CD4-positive, alpha-beta T cell treated with Interleukin-12 subunit alpha and Interleukin-12 subunit beta, for 1 hour (primary cell): ENCODE measurements at regions not wholly inside any gene's neighbourhood (a gene's known extent, or its start where the extent isn't known, plus 50 kb on each side); places are given as distances from the start of the nearest gene placed in this dataset.
"Not testable (repeated sequence)": the region's sequence is repeated elsewhere in the genome, so short reads cannot be mapped to it uniquely, and the experiment has no call there.

Source experiments
- DNase-seq: peaks from one replicate; pipeline ENCODE4 v3.0.0-alpha.2; 2020

DNA sequence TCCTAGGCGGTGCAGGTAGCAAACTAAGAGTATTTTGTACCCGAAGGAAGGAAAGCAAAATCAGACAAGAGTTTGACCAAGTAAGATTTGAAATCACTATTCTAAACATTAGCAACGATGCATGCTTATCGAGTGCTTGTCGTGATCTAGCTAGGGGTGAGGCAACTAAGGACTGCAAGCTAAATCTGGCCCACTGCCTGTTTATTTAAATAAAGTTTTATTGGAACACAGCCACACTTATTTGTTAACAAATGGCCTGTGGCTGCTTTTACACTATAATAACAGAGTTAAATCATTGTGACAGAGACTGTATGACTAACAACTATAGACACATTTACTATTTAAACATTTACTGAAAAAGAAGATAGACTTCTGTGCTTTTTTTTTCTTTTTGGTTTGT is 983.6 kb downstream of the VRK1 start:
- no peak for DNase-seq

DNA sequence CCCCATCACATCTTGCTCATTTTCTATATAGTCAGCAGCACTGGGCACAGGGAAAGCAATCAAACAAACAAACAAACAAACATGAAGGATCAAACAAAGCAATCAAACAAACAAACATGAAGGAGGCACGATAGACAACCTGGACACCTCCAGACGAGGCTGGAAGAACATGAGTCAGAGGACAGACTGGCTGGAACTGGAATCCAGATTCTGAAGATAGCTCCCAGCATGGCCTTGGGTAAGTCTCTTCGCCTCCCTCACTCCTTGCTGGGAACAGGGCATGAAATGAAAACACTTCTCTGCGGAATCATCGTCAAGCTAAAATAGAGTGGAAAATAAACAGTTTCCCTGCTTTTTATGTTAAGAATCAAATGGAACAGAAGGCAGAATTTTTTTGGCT is 984.8 kb downstream of the VRK1 start:
- no peak for DNase-seq

DNA sequence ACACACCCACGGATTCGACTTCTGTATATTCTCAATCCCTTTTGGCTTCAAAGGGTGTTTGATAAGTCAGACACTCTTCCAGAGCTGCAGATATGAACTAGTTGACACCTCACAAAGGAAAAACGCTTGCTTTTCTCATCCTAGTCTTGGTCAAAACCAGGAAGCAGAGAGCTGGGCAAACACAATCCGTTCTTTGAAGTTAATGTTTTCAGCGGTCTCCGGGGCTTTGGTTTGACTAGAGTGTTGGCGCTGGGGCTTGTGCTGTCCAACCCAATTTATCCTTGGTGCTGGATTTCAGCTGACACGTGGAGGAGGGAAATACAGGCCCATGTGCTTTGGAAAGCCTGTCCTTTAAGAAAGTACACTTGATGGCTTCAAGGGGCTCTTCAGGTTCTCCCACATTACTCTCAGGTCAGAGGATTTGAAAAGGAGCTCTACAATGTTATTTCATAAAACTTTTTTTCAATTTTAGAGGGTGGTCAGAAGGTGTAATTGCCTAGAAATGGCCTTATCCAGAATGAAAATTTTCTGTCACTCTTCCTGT is 985.8 kb downstream of the VRK1 start:
- no peak for DNase-seq

DNA sequence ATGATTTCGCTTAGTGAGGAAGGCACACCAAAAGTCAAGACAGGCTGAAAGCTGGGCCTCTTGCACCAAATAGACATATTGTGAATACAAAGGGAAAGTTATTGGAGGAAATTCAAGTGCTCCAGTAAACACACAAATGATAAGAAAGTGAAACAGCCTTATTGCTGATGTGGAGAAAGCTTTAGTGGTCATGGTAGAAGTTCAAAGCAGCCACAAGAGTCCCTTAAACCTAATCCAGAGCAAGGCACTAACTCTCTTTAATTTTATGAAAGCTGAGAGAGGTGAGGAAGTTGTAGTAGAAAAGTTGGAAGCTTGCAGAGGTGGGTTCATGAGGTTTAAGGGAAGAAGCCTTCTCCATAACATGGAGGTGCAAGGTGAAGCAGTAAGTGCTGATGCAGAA is 988.3 kb downstream of the VRK1 start:
- DNase-seq = no peak

DNA sequence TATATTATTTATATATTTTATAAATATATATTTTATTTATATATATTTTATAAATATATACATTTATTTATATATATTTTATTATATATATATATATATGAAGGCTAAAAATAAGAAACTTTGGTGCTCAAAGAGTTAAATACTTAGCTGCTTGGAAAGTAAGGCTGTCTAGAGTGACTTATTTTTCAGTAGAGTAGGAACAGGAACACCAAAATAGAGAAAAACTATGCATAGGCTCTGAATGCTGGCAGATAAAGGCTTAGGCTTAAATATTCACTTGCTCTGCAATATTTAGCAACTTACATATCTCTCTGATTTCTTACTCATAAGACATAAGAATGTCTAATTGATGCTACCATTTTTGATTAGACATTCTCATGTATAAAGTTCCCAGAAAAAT is 991.2 kb downstream of the VRK1 start:
- DNase-seq = no peak

DNA sequence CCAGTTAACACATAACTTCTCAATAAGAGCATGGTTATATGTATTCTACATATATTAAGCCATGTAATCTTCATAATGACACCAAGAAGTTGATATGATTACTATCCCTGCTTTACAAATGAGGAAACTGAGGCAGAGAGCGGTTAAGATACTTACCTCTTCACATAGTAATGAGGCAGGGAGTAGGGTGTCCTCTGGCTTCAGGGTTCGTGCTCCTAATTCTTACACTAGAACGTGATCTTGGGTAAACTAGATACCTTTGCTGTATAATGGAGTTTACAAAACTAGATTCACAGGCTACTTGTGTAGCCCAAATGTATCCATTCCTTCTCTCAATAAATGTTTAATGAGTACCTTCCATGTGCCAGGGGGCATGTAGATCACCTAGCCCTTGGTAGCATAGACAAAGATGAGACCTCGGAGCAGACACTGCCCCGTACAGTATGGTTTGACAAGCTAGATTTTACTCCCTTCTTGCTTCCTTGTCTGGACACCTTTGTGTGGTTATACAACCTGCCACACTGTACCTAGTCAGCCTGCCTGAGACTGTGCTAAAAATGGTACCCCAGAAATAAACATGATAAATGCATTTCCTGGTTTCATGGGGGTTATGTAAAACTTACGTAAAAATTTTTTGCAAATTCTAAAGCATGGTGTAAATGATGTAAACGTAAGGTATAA is 991.8 kb downstream of the VRK1 start:
- no peak for DNase-seq

DNA sequence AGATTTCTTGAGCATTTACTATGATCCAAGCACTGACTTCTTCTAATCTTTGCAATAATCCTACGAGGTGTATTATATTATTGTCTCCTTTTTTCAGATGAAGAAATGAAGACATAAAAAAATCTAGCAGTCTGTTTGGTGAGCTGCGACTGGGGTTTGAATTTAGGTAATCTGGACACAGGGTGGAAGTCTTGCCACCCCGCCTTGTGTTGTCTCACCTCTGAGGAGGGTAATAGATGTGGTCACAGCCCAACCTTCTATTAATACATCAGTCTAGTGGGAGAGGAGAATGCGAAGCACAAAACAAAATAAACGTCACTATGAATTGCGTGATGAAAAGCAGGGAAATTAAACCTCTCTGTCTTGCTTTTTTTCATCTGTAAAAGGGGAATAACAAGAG is 993.9 kb downstream of the VRK1 start:
- DNase-seq = no peak

DNA sequence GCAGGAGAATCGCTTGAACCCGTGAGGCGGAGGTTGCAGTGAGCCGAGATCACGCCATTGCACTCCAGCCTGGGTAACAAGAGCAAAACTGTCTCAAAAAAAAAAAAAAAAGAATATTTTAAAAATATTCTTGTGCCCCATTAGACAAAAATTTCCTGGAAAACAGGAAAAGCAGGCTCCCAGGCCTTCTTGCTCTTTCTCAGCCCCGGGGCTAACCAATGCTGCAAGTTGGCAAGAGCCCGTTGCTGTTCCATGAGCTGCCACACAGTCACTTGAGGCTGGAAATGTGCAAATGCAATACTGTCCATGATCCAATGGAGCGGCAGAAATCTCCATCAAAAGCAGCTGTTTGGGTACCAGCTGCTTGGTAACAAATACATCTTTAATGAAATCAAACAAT is 994.7 kb downstream of the VRK1 start:
- DNase-seq = no peak

DNA sequence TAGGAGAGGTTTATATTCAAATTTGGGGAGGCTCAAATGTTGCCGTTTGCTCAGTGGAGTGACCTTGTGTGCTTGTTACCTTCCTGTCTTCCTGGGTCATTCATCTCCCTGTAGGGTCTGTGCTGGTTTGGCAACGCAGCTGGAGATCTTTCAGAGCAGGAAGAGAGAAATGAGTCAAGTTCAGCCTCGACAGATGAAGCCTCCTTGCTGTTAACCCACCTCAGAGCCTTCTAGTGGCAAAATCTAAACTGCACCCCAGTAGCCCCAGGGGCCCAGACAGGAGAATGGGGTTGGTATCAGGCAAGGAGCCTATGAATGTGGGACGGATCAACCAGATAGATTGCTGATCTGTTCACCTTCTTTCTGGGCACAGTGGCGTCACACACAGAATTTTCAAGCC is 999.3 kb downstream of the VRK1 start:
- DNase-seq = no peak

DNA sequence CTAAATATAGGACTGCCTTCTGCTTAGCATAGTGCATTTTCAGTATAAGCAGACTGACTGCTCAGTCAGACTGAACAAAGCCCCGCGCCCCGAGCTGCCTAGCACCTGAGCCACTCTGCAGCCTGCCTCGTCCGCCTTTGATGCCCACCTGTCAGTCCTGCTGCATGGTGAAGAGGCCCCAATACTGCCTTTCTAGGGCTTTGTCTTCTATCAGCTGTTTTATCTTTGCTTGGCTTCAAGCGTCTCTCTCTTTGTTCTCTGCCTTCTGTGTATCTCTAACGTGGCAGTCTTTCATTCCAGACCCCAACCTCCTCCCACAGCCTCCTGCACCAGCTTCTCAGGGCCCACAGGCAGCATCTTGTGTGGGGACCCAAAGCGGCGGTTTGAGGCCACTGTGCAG is 1001.0 kb downstream of the VRK1 start:
- DNase-seq = no peak

DNA sequence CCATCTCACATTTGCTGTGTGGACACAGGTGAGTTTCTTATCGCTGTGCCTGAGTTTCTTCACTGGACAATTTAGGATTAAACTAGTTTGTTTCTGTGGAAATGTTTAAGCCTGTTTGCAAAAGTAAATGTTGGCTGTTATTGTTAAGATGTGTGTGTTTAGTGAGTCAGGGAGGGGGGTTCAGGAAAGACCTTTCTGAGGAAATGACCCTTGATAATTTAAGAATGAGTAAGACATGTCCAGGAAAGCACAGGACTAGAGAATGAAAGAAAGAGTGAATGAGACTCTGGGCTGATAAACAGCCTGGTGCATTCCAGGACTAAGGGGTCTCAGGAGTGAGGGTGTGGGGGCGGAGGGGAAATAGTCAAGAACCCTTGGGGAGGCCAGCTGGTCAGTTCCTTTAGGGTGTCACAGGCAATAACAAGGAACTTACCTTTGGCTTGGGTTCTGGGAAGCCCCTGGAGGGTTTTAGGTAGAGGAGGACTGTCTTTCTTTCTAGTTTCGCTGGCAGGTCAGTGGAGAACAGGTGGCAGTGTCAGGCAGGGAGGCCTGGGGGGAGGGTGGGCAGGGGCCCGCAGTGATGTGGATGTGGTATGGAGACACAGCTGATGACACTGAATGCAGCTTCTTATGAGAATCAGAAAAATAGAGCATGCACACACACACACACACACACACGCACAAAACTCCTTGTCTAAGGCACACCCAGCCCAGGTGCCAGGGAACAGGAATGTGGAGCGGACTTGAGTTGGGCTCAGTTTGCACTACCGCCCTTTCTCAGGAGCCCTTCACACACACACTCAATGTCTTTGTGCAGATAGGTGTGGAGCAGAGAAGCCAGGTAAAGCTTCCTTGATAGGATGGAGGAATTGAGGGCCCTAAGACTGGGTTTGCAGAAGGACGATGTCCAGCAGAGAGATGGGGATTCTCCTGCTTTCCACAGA is 1005.5 kb downstream of the VRK1 start:
- no peak for DNase-seq

DNA sequence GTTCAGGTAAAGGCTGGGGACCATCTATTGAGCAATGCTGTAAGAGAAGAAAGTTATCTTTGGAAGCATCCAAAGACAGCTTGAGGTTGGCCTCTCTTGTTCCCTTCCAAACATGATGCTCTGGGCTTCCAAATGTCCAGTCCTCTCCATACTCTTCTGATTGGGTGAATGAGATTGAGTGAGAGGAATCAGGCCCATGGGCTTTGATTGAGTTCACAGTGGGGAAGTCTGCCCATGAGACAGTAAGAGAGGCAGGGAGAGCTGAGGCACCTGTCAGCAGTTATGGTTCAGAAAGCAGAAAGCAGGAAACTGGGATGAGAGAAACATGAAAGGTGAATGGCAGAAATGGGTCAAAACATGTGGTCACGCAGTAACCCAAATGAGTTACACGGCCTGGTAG is 1006.9 kb downstream of the VRK1 start:
- DNase-seq = no peak

DNA sequence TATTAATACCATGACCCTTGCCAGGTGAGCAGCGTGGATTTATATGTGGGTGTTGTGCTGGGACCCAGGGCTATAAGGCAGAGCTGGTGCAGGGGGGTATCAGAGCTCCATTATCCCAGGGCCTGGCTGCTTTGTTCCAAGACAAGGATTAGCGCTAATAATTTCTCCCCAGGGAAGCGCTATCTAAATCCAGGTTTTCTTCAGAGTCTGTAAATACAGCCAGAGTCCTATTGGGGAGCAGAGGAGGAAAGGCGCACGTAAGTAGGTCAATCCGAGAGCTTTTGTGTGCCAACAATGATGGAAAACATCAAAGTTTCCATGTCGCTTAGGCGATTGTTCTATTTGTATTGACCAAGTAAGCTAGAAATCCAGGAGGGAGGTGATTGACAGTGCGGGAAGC is 1009.7 kb downstream of the VRK1 start:
- DNase-seq = no peak

DNA sequence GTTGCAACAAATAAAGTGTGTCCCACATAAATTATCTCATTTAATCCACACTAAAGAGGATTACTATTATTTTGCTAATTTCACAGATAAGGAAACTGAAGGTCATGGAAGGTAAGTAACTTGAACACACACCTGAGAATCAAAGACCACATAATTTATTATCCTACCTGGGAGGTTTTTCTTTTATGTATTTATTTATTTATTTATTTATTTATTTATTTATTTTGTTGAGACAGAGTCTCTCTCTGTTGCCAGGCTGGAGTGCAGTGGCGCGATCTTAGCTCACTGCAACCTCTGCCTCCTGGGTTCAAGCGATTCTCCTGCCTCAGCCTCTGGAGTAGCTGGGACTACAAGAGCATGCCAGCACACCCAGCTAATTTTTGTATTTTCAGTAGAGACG is 1011.4 kb downstream of the VRK1 start:
- not testable (repeated sequence) for DNase-seq

DNA sequence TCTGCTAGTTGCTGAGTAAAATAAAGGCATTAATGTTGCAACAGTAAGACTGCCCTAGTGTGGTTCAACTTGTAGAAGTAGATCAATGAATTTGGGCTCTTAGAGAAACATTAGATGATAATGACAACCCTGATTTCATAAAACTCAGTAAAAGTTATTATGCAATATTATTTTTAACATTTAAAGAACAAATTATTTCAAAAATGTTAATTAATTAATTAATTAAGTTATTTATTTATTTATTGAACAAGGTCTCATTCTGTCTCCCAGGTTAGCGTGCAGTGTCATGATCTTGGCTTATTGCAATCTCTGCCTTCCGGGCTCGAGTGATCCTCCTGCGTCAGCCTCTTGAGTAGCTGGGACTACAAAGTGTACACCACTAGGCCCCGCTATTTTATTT is 1016.4 kb downstream of the VRK1 start:
- no peak for DNase-seq

DNA sequence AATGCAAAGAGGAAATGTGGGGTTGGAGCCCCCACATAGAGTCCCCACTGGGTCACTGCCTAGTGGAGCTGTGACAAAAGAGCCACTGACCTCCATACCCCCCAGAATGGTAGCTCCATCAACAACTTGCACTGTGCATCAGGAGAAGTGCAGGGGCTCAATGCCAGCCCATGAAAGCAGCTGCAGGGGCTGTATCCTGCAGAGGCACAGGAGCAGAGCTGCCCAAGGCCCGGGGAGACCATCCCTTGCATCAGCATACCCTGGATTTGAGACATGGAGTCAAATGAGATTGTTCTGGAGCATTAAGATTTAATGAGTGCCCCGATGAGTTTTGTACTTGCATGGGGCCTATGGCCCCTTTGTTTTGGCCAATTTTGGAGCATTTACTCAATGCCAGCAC is 1023.6 kb downstream of the VRK1 start:
- no peak for DNase-seq

DNA sequence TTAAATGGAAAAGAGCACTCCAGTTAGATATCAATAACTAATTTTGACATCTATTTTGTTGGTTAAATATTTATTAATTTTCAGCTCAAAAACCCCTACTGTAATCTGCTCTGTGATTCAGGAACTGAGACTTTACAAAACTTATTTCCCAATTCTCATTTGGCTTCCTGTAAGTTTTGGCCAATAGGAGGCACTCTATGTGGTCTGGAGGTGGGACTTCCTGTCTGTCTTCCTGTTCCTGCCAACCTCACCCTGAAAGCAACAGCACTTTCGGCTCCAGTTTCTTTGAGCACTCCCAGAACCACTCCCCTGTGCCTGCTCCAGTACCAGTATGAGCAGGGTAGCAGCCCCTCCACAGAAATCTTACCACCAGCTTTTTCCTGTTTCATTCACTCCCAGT is 1027.0 kb downstream of the VRK1 start:
- no peak for DNase-seq

DNA sequence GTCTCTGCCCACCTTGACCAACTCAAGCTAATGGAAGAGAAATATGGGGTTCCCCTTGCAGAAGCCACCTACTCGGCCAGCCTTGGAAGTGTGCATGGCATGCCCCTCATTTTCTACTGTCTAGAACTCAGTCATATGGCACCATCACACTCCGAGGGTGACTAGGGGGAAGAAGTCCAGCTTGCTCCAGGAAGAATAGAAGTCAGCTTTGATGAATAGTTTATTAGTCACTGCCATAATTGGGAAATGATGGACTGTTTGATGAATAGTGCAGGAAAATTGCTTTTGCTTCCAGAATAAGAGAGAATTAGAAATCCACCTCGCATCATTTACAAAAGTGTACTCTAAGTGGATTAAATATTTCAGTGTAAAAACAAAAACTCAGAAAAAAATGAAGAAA is 1030.6 kb downstream of the VRK1 start:
- no peak for DNase-seq

DNA sequence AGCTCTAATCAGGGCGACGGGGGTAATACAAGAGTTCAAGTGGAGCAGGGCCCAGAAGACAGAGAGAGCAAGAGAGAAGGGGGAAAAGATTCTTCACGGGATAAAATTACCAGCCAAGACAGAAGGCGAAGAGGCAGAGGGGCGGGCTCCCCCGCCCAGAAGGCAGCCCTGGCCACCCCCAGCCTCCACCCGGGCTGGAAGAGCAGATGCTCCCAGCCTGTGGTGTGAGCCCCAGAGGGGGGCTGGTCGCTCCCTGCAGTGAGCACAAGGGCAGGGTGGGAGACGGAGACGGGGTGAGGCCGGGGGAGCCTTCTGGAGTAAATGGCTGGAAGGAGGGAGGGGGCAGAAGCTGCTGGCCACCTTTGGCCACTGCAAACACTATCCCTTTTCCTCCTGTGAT is 1035.6 kb downstream of the VRK1 start:
- no peak for DNase-seq

DNA sequence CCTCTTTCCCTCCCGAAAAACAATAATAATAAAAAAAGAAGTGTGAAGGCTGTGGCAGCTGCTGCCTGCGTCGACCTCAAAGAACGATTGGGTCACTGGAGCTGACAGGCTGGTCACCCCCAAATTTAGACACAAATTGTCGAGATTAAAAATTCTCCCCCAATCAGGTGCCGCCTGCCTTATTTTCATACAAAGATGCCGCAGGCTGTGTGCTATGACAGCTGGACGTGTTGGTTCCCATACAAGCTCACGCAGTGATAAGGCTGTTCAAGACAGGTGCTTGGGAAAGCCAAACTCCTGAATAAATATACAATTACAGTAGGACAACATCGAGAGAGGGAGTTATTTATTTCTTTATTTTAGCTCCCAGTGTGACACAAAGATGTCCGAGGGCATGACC is 1041.8 kb downstream of the VRK1 start:
- DNase-seq = no peak

DNA sequence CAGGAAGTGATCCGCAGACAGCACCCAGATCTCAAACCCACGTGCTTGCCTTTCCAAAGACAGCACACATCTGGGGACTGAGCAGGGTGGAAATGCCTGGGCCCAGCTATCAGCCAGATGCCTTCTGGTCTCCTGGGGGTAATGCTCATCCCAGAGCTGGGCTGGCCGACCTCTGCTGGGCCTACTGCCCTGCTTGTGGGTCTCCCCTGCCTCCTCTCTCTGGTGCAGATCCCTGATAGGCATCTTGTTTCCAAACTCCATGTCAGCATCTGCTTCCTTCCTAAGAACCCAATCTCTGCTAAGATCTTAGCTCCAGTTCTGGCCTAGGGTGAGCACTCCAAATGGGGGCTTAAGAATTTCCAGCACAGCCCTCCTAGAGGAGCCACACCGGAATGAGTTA is 1043.0 kb downstream of the VRK1 start:
- no peak for DNase-seq

DNA sequence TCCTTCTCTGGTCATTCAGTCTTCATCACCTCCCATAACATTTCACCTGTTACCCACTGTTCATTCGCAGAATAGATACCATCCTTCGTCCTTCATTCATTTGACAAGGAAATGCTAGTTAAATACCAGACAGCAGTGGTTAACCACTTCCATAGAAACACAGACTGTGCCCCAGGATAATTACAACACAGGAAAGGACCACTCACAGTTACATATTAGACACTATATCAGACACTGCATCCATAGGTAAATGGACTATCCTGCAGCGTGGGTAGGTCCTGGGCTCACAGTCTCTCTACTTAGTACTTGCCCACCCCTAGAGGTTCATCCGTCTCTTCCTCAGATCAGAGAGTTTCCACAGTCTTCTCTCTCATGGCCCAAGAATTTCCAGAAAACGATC is 1044.6 kb downstream of the VRK1 start:
- no peak for DNase-seq

DNA sequence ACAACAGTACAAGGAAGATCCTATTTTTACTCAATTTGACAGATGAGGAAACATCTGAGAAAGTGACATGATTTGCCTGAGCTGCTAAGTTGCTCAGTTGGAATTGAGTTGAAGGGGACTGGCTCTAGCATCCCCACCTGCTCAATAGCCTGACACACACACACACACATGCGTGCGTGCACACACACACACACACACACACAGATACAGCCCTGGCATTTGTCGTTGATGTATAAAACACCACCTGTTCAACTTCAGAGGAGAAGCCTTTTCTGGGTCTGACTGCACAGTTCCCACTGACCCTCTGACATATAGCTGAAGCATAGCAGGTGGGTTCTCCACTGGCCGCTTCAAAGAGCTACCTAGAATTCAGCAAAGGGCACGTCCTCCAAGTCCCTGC is 1045.9 kb downstream of the VRK1 start:
- DNase-seq = no peak

DNA sequence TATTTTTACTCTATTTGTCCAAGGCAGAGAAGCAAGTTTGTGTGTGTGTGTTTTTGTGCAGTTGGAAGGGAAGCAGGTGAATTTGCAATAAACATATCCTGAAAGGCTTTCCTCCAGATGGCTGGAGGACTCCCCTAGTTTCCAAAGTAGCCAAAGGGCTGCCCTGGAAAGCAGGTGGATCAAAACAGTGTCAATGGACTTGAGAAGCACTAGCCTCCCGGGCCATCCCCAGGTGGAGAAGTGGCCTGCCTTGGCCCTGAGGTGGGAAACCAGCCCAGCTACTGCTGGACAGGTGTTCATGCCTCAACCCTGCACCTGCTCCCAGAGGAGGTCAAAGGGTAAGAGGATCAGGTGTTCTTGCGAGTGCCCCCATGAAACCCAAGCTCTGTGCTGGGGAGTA is 1046.9 kb downstream of the VRK1 start:
- DNase-seq = no peak
